SK-N-MC (cell line): ENCODE measurements at regions not wholly inside any gene's neighbourhood (a gene's known extent, or its start where the extent isn't known, plus 50 kb on each side); places are given as distances from the start of the nearest gene placed in this dataset.
"Not testable (repeated sequence)": the region's sequence is repeated elsewhere in the genome, so short reads cannot be mapped to it uniquely, and the experiment has no call there.

Experiments
- DNase-seq: peaks from one replicate; pipeline ENCODE4 v3.0.0-alpha.2; 2011; ENCODE audit warnings: low read depth, low spot score
- H3K27ac ChIP-seq: fragments of 200-600 bp; sonication (generic); 2 replicates; pipeline ENCODE4 v1.5.1; 2016; ENCODE audit warnings: mixed run types
- H3K36me3 ChIP-seq: fragments of 200-600 bp; sonication (generic); 2 replicates; pipeline ENCODE4 v1.6.1; 2017; ENCODE audit warnings: antibody characterized with exemption, low read length, mixed read lengths; ENCODE audit not compliant: insufficient read depth
- H3K4me3 ChIP-seq: fragments of 200-600 bp; sonication (generic); 2 replicates; pipeline ENCODE4 v1.5.1; 2016
- H3K9ac ChIP-seq: fragments of 200-600 bp; sonication (generic); 2 replicates; pipeline ENCODE4 v1.8.0; 2017; ENCODE audit warnings: mixed run types, mixed read lengths; ENCODE audit not compliant: insufficient read length
- H3K9me3 ChIP-seq: fragments of 200-600 bp; sonication (generic); 2 replicates; pipeline ENCODE4 v1.6.1; 2017; ENCODE audit warnings: low read depth, mild to moderate bottlenecking, antibody characterized with exemption, low read length, moderate library complexity, mixed read lengths
- EZH2 ChIP-seq: fragments of 200-600 bp; sonication (generic); IDR thresholded peaks from one replicate; pipeline ENCODE4 v1.6.1; 2017; ENCODE audit warnings: antibody characterized with exemption
- FOXP2 ChIP-seq: optimal IDR thresholded peaks from 2 replicates; pipeline ENCODE3; 2011; ENCODE audit warnings: mild to moderate bottlenecking, moderate library complexity; ENCODE audit not compliant: insufficient read depth; ENCODE audit errors: extremely low read length, control extremely low read depth
- POLR2AphosphoS5 ChIP-seq: IDR thresholded peaks from 2 replicates; pipeline ENCODE4 v1.6.1; 2012; ENCODE audit warnings: mild to moderate bottlenecking, low read depth, low read length, borderline replicate concordance

GRCh38 chr5:4584982-4585381, 555.1 kb upstream of the ADAMTS16 start:
- Histone ChIP-seq H3K27ac (no peak overlapping the region), H3K9me3 (no peaks in the 10 kb centered on the region), H3K9ac (no peak overlapping the region), H3K36me3 (no peaks in the 10 kb centered on the region), H3K4me3 (no peak overlapping the region)
- TF ChIP-seq EZH2: no peak
- no peak for TF ChIP-seq FOXP2
- no peak for TF ChIP-seq POLR2AphosphoS5
- DNase-seq: no peak

- Histone ChIP-seq H3K9me3 (no peaks in the 10 kb centered on the region), H3K27ac (no peak overlapping the region), H3K4me3 (no peak overlapping the region), H3K36me3 (no peaks in the 10 kb centered on the region), H3K9ac (no peak overlapping the region)
- TF ChIP-seq POLR2AphosphoS5: no peak
- TF ChIP-seq EZH2: no peak
- TF ChIP-seq FOXP2: no peak
- DNase-seq: no peak
Measured at GRCh38 chr5:4613440-4613839, 526.7 kb upstream of the ADAMTS16 start.

- Histone ChIP-seq H3K36me3 (no peaks in the 10 kb centered on the region), H3K9ac (no peak overlapping the region), H3K27ac (no peak overlapping the region), H3K9me3 (no peaks in the 10 kb centered on the region), H3K4me3 (no peak overlapping the region)
- no peak for DNase-seq
- TF ChIP-seq POLR2AphosphoS5: no peak
- no peak for TF ChIP-seq EZH2
- TF ChIP-seq FOXP2: no peak
Measured at GRCh38 chr5:4614088-4614487, 526.0 kb upstream of the ADAMTS16 start.

GRCh38 chr5:4615369-4615768, 524.8 kb upstream of the ADAMTS16 start:
- H3K9ac ChIP-seq, H3K36me3 ChIP-seq, H3K9me3 ChIP-seq, H3K27ac ChIP-seq, H3K4me3 ChIP-seq, DNase-seq: not testable (repeated sequence)

GRCh38 chr5:4625206-4625896, 514.8 kb upstream of the ADAMTS16 start:
- Histone ChIP-seq H3K4me3 (no peak overlapping the region), H3K9ac (no peak overlapping the region), H3K9me3 (no peaks in the 10 kb centered on the region), H3K36me3 (no peaks in the 10 kb centered on the region), H3K27ac (no peak overlapping the region)
- no peak for TF ChIP-seq EZH2
- TF ChIP-seq POLR2AphosphoS5: no peak
- no peak for TF ChIP-seq FOXP2
- DNase-seq: no peak

- no peaks in the 10 kb centered on the region for H3K9me3 ChIP-seq
Measured at GRCh38 chr5:4627131-4627530, 513.0 kb upstream of the ADAMTS16 start.

GRCh38 chr5:4627929-4628328, 512.2 kb upstream of the ADAMTS16 start:
- Histone ChIP-seq H3K4me3 (no peak overlapping the region), H3K36me3 (no peaks in the 10 kb centered on the region), H3K9ac (no peak overlapping the region), H3K27ac (no peak overlapping the region), H3K9me3 (no peaks in the 10 kb centered on the region)
- TF ChIP-seq POLR2AphosphoS5 (no peak), FOXP2 (no peak), EZH2 (no peak)
- DNase-seq: no peak

More at GRCh38 chr5:4627131-4627530, 513.0 kb upstream of the ADAMTS16 start:
- H3K27ac ChIP-seq: no peak overlapping the region
- no peak overlapping the region for H3K4me3 ChIP-seq
- TF ChIP-seq POLR2AphosphoS5: no peak
- no peak for TF ChIP-seq EZH2
- no peak for TF ChIP-seq FOXP2
- no peak for DNase-seq
- no peak overlapping the region for H3K9ac ChIP-seq
- no peaks in the 10 kb centered on the region for H3K36me3 ChIP-seq

GRCh38 chr5:4628645-4629385, 511.3 kb upstream of the ADAMTS16 start:
- Histone ChIP-seq H3K4me3 (no peak overlapping the region), H3K9ac (no peak overlapping the region), H3K9me3 (no peaks in the 10 kb centered on the region), H3K36me3 (no peaks in the 10 kb centered on the region), H3K27ac (no peak overlapping the region)
- DNase-seq: no peak
- no peak for TF ChIP-seq FOXP2
- TF ChIP-seq POLR2AphosphoS5: no peak
- no peak for TF ChIP-seq EZH2

- no peaks in the 10 kb centered on the region for H3K9me3 ChIP-seq
- no peak overlapping the region for H3K27ac ChIP-seq
- no peak overlapping the region for H3K4me3 ChIP-seq
- no peaks in the 10 kb centered on the region for H3K36me3 ChIP-seq
- DNase-seq: no peak
- no peak overlapping the region for H3K9ac ChIP-seq
- TF ChIP-seq EZH2: no peak
- TF ChIP-seq FOXP2: no peak
- no peak for TF ChIP-seq POLR2AphosphoS5
Measured at GRCh38 chr5:4630031-4630430, 510.1 kb upstream of the ADAMTS16 start.
